Nephron progenitor cell (in vitro differentiated cells): ENCODE measurements at regions not wholly inside any gene's neighbourhood (a gene's known extent, or its start where the extent isn't known, plus 50 kb on each side); places are given as distances from the start of the nearest gene placed in this dataset.

Source experiments
- DNase-seq: peaks from one replicate; pipeline ENCODE4 v3.0.0; 2021
- H3K27ac Mint-ChIP-seq: 2 replicates; pipeline ENCODE4 v1.8.0; 2021; ENCODE audit warnings: mild to moderate bottlenecking, moderate library complexity, mixed read lengths
- H3K27me3 Mint-ChIP-seq: 2 replicates; pipeline ENCODE4 v1.8.0; 2021; ENCODE audit warnings: mild to moderate bottlenecking, low read depth, mixed read lengths; ENCODE audit not compliant: poor library complexity
- H3K36me3 Mint-ChIP-seq: 2 replicates; pipeline ENCODE4 v1.8.0; 2021; ENCODE audit warnings: low read depth, mixed read lengths
- H3K4me1 Mint-ChIP-seq: 2 replicates; pipeline ENCODE4 v1.8.0; 2021; ENCODE audit warnings: mixed read lengths
- H3K4me3 Mint-ChIP-seq: 2 replicates; pipeline ENCODE4 v1.8.0; 2021; ENCODE audit warnings: mild to moderate bottlenecking, moderate library complexity, mixed read lengths
- H3K9me3 Mint-ChIP-seq: 2 replicates; pipeline ENCODE4 v1.8.0; 2021; ENCODE audit warnings: mild to moderate bottlenecking, moderate library complexity, mixed read lengths
- TF ChIP-seq, protein P1 (sequence below): fragments of 200-600 bp; sonication (generic); IDR thresholded peaks from 2 replicates; pipeline ENCODE4 v1.5.0; 2021; ENCODE audit warnings: antibody characterized with exemption

DNA sequence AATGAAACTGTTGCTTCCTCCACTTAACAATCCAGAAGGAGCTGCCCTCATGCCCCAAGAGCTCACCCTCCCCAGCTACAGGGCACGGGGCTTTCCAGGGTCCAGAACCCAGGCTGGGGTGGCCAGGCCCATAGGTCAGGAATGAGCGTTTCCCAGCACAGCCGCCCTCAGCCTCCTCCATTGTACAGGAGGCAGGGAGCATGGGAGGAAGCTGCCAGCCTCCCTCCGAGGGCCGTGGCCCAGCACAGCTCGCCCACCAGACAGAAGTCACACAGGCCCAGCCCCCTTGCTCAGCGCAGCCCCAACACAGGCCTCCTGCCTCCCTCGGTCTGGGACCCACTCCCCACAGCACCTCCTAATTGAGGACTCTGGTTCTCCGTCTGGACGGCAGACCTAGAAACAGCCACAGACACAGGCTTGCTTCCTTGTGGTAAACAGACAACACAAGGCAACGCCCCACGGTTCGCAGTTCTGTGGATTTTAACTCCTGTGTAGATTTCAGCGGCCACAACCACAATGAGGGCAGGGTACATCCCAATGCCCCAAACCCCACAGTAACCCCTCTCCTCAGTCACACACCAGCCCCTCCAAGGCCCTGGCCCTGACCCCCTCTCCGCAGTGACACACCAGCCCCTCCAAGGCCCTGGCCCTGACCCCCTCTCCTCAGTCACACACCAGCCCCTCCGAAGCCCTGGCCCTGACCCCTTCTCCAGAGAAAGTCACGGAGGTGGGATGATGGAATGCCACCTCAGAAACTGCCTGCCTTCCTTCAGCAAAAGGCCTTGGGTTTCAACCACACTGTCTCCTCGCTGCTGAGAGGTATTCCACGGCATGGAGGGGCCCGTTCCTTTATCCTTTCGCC, 173.5 kb downstream of the DLL1 start:
- DNase-seq, result no peak
- Mint-ChIP-seq H3K27me3 (peaks cover 8% of the 10 kb centered on the region), H3K36me3 (peaks cover 5% of the 10 kb centered on the region), H3K4me3 (no peak overlapping the region), H3K4me1 (peaks cover 18% of the 10 kb centered on the region), H3K9me3 (peaks cover 42% of the 10 kb centered on the region), H3K27ac (no peak overlapping the region)
- TF ChIP-seq, protein P1, sequence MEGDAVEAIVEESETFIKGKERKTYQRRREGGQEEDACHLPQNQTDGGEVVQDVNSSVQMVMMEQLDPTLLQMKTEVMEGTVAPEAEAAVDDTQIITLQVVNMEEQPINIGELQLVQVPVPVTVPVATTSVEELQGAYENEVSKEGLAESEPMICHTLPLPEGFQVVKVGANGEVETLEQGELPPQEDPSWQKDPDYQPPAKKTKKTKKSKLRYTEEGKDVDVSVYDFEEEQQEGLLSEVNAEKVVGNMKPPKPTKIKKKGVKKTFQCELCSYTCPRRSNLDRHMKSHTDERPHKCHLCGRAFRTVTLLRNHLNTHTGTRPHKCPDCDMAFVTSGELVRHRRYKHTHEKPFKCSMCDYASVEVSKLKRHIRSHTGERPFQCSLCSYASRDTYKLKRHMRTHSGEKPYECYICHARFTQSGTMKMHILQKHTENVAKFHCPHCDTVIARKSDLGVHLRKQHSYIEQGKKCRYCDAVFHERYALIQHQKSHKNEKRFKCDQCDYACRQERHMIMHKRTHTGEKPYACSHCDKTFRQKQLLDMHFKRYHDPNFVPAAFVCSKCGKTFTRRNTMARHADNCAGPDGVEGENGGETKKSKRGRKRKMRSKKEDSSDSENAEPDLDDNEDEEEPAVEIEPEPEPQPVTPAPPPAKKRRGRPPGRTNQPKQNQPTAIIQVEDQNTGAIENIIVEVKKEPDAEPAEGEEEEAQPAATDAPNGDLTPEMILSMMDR, result no peak

DNA sequence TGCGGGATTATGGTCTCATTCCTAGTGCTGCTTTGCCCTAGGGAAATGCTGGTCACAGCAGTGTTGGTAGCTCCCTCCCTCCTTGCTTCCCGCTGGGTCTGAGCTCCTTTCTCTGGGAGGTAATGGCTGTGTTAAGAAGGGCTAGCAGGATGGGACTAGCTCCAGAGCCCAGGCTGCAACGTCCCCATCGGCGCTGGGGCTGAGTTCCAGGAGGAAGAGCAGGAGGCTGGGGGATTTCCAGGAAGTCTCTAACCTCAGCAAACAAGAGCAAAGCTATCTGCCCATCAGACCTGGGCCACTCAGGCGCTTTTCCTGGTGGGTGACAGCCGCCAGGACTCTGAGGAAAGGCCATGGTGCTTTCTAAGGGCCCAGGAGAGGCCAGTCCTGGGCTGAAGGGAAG, 174.2 kb downstream of the DLL1 start:
- peaks cover 35% of the 10 kb centered on the region for H3K9me3 Mint-ChIP-seq
- TF ChIP-seq, protein P1, result no peak
- H3K36me3 Mint-ChIP-seq, result peaks cover 5% of the 10 kb centered on the region
- no peak overlapping the region for H3K4me3 Mint-ChIP-seq
- H3K27ac Mint-ChIP-seq, result no peak overlapping the region
- H3K4me1 Mint-ChIP-seq, result peaks cover 18% of the 10 kb centered on the region
- DNase-seq, result no peak
- H3K27me3 Mint-ChIP-seq, result peaks cover 10% of the 10 kb centered on the region

DNA sequence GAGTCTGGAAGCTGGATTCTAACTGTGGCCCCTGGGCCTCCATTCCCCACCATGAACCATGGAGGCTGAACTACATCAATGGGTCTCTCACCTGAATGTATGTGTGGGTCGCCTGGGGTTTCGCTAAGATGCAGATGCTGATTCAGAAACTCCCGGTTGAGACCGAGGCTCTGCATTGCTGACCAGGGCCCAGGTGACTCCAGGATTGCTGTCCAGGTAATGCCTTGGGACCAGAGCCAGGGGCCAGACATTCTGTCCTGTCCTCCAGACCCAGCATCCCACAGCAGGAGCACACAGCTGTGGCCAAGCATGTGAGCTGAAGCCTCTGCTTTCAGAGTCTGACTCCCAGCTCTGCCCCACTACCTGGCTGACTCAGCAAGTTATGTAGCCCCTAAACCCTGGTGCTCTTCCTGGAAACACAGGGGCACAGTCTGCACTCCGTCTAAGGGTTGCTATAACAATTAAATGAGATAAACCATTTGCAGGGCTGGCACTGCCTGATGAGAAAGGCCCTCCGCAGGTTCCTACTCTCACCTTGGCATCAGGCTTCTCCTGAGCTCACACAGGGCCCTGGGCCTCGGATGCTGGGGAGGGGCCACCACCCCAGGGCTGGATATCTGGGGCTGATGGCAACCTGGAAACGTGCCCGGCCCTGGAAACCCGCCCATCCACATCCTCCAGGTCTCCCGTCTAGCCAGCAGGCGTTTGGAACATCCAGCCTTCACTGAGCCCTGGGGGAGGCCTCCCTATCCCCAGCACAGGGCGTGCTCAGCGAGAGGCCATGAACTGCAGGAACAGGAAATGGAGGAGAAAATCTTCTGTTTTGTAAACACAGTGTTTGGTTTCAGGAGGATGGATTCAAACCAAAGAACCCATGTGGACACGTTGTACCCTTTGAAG, 175.7 kb downstream of the DLL1 start:
- Mint-ChIP-seq H3K27me3 (peaks cover 10% of the 10 kb centered on the region), H3K9me3 (peaks cover 21% of the 10 kb centered on the region), H3K4me1 (peaks cover 18% of the 10 kb centered on the region), H3K27ac (no peak overlapping the region), H3K4me3 (no peak overlapping the region), H3K36me3 (peaks cover 5% of the 10 kb centered on the region)
- TF ChIP-seq, protein P1, result no peak
- DNase-seq, result no peak

DNA sequence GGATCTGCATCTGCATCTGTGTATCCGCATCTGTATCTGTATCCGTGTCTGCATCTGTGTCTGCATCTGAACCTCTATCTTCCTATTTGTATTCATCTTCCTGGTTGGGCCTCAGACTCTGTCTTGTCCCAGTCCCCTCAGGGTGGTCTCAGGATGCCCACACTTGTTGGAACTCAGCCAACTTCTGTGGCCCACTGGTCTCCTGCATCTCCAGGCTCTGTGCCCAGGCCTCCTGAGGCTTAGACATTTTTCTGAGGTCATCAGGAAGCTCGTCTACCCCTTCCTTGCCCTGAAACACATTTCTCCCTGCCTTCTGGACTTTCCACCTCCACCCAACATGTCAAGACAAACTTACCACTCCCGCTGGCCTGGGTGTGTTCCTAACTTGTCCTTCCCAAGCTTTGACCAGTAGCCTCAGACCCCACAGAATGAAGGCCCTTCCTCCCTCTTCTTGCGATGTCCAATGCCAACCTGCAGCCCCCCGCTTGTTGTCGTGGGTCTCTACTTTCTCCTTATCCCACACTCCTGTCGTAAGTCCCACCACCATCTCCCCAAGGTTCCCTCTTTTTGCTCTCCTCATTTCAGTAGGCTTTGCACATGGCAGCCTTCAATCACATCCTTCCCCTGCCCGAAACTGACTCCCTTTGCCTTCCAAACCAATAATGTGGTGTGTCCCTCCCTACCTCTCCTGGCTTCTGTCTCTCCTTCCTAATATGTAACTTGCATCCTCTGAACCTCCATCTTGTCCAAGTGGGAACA, 176.5 kb downstream of the DLL1 start:
- no peak for DNase-seq
- H3K4me3 Mint-ChIP-seq, result no peak overlapping the region
- peaks cover 10% of the 10 kb centered on the region for H3K27me3 Mint-ChIP-seq
- peaks cover 13% of the 10 kb centered on the region for H3K9me3 Mint-ChIP-seq
- no peak overlapping the region for H3K27ac Mint-ChIP-seq
- peaks cover 18% of the 10 kb centered on the region for H3K4me1 Mint-ChIP-seq
- peaks cover 3% of the 10 kb centered on the region for H3K36me3 Mint-ChIP-seq
- TF ChIP-seq, protein P1, result no peak

DNA sequence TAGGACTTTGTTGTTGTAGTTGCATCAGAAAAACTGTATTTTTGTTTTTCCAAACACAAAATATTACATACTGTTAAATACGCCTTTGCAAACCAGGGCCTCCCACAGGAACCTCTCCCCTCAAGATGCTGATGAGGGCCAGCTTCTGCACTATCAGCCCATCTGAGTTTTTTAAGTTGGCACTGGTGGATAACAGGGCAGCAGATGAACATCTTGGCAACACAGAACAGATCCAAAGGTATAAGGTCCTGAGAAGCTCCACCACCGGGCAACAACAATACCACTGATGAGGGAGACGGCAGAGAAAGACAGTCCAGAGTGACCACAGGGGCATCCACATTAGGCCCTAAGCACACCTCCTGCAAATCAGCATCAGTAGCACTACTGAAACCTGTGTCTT, 177.7 kb downstream of the DLL1 start:
- Mint-ChIP-seq H3K27ac (no peak overlapping the region), H3K4me1 (peaks cover 29% of the 10 kb centered on the region), H3K4me3 (no peak overlapping the region), H3K27me3 (peaks cover 13% of the 10 kb centered on the region), H3K36me3 (no peaks in the 10 kb centered on the region), H3K9me3 (peaks cover 2% of the 10 kb centered on the region)
- TF ChIP-seq, protein P1, result no peak
- no peak for DNase-seq
